GM12892 (cell line): ENCODE measurements at regions not wholly inside any gene's neighbourhood (a gene's known extent, or its start where the extent isn't known, plus 50 kb on each side); places are given as distances from the start of the nearest gene placed in this dataset.

Source experiments
- POLR2A ChIP-seq: IDR thresholded peaks from 2 replicates; pipeline ENCODE4 v1.6.1; 2011; ENCODE audit warnings: low read depth, low read length, control low read depth
- POLR2AphosphoS5 ChIP-seq: IDR thresholded peaks from 2 replicates; pipeline ENCODE4 v1.6.1; 2011; ENCODE audit warnings: low read depth, low read length, control low read depth

DNA sequence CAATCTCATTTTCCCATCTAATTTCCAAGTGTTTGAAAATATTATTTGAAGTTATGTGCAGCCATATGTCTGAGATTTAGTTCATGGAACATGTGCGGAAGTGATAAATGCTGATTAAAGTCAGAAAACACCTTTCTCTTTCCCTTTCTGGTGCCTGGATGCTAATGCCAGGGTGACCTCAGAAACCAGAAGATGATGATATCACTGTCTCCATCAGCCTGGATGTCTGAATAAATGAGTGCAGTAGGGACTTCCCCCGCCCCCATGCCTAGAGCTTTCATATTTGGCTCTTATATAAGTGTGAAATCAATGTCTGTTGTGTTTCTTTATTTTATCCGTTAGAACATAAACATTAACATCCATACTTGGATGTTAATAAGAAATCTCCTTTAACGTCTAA, 261.9 kb upstream of the LRIG3 start:
- TF ChIP-seq POLR2AphosphoS5 (no peak), POLR2A (no peak)
